PC-9 (cell line): ENCODE measurements at regions not wholly inside any gene's neighbourhood (a gene's known extent, or its start where the extent isn't known, plus 50 kb on each side); places are given as distances from the start of the nearest gene placed in this dataset.

Experiments
- EZH2 ChIP-seq: fragments of 200-600 bp; sonication (generic); IDR thresholded peaks from 2 replicates; pipeline ENCODE4 v1.8.0; 2017; ENCODE audit warnings: antibody characterized with exemption, low read depth
- TF ChIP-seq, protein P1 (sequence below): fragments of 200-600 bp; sonication (generic); conservative IDR thresholded peaks from 2 replicates; pipeline ENCODE4 v1.6.1; 2017; ENCODE audit warnings: mixed run types, antibody characterized with exemption, mild to moderate bottlenecking, moderate library complexity

DNA sequence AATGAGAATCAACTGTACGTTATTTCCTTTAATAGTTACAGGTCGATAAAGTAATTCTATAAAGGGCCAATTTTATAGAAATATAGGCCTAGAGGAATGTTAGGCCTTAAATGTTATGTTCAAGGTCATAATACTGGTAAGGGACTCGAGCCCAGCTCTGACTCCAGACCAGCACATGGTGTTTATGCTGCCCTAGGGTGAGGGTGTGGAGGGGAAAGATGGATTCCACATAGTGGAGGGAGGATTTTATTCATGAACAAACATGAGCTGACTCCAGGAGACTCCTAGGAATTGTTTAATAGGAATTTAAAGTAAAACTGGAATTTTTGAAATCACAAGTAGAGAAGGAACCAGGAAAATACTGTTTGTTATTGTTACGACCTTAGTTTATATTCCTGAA, 139.9 kb downstream of the LACC1 start:
- TF ChIP-seq, protein P1, sequence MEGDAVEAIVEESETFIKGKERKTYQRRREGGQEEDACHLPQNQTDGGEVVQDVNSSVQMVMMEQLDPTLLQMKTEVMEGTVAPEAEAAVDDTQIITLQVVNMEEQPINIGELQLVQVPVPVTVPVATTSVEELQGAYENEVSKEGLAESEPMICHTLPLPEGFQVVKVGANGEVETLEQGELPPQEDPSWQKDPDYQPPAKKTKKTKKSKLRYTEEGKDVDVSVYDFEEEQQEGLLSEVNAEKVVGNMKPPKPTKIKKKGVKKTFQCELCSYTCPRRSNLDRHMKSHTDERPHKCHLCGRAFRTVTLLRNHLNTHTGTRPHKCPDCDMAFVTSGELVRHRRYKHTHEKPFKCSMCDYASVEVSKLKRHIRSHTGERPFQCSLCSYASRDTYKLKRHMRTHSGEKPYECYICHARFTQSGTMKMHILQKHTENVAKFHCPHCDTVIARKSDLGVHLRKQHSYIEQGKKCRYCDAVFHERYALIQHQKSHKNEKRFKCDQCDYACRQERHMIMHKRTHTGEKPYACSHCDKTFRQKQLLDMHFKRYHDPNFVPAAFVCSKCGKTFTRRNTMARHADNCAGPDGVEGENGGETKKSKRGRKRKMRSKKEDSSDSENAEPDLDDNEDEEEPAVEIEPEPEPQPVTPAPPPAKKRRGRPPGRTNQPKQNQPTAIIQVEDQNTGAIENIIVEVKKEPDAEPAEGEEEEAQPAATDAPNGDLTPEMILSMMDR = no peak
- no peak for TF ChIP-seq EZH2
